ENCODE measurements at regions not wholly inside any gene's neighbourhood (a gene's known extent, or its start where the extent isn't known, plus 50 kb on each side); places are given as distances from the start of the nearest gene placed in this dataset.
"Not testable (repeated sequence)": the region's sequence is repeated elsewhere in the genome, so short reads cannot be mapped to it uniquely, and the experiment has no call there.

DNA sequence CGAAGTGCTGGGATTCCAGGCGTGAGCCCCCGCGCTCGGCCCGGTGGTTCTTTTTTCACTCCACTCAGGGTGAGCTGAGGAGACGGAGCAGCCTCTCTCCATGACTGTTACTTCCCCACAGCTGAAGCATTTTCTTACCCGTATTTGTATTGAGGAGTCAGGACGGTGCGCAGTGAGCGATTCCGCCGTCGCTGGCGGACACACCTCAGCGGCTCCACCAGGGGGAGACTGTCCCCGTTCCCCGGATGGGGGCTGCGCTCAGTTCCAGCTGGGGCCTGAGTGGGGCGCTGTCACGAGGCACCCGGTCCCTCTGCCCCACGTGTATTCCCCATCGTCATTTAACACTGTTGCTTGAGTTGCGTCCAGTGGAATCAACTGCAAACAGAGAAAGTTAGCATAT lies 844.0 kb upstream of the FRG1 start:
- no peak for DNase-seq (ENCODE audit: low read depth)

DNA sequence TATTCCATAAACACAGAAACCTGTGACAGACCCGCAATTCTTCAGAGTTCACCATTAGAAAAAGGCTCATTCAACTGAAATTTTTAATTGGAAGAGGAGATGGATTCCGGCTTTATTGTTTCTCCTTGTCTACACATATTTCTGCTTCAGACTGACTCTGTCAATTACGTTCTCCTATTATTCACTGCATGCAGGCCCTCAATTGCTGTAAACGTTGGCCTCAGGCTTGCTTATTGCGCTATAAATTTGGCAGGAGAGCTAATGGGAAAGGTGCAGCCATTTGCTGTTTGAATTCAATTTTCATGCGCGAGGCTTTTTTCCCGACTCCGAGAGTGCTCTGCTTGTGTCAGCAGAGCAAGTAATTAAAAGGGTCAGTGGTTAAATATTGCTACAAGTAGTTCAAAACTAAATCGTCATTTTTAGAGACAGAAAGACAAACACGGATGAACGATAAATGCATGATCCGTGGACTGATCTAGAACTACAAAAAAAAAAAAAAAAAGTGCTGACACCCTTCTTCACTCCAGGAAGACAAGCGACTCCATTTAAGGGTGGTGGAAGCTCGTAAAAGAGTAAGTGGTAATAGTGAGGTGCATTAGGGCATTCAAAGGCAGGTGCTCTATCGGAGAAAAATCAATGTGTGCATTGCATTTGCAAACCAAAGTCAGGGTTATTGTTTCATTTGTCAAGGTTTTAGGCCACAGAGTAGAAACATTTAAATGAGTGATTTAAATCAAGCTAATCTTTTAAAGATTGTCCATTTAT lies 841.6 kb upstream of the FRG1 start:
- DNase-seq (ENCODE audit: low read depth), result no peak

- DNase-seq (ENCODE audit: low read depth), result no peak
These were observed 827.2 kb upstream of the FRG1 start for GRCh38 chr4:189113389-189113888.

GRCh38 chr4:189117426-189117825 lies 823.2 kb upstream of the FRG1 start:
- no peak for DNase-seq (ENCODE audit: low read depth)

DNA sequence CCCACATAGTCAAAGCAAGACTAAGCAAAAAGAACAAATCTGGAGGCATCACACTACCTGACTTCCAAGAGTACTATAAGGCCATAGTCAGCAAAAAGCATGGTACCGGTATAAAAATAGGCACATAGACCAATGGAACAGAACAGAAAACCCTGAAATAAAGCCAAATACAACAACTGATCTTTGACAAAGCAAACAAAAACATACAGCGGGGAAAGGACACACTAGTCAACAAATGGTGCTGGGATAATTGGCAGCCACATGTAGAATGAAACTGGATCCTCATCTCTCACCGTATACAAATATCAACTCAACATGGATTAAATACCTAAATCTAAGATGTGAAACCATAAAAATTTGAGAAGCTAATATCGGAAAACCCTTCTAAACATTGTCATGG lies 819.3 kb upstream of the FRG1 start:
- no peak for DNase-seq (ENCODE audit: low read depth)

- no peak for DNase-seq (ENCODE audit: low read depth)
These were observed 816.4 kb upstream of the FRG1 start for GRCh38 chr4:189124149-189124758.

DNA sequence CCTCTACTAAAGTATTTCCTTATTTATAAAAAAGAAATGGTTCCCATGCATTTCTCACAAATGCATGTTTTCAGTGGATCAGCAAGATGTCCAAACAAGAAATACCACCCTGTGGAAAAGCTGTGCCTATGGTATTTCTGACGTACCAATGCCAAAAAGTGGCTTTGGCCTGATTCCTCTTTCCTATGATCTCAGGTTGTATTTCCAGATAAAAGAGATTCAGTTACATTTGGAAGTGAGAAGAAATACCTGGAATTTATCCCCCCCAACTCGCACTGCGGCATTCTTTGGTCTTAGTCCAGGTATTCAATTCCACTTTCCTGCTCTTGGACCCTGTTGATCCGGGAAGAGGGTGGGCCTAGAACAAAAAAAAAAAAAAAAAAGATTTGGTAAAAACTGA lies 815.9 kb upstream of the FRG1 start:
- DNase-seq (ENCODE audit: low read depth), result no peak

GRCh38 chr4:189126040-189126439 lies 814.6 kb upstream of the FRG1 start:
- no peak for DNase-seq (ENCODE audit: low read depth)

GRCh38 chr4:189128341-189128740 lies 812.3 kb upstream of the FRG1 start:
- no peak for DNase-seq (ENCODE audit: low read depth)

DNA sequence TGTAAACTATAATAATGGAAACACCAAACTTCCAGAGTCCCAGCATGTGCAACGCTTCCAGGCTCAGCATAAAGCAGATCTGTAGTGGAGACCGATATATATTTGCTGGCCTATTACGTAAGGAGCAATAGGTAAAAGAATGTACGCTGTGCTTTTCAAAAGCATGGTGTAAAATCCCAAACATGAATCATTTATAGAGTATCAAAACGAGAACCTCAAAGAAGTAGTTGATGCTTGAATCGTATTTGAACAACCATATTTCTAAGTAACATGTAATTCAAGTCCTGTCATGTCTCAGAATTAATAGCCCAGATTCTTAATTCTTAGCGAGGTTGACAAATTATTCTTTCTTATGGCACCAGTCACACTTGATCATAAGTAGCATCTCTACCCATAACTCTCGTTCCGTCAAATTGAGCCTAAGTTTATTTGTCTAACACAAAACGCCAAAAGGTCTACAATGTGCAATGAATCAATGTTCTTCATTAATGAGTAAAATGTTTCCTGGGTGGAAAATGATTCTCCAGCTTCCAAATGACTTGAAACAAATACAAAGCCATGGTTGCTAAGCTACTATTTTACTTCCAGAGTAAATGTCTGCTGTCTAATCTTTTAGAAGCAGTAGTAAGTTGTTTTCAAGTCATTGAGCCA lies 811.5 kb upstream of the FRG1 start:
- no peak for DNase-seq (ENCODE audit: low read depth)

GRCh38 chr4:189131118-189131517 lies 809.6 kb upstream of the FRG1 start:
- DNase-seq (ENCODE audit: low read depth), result no peak

DNA sequence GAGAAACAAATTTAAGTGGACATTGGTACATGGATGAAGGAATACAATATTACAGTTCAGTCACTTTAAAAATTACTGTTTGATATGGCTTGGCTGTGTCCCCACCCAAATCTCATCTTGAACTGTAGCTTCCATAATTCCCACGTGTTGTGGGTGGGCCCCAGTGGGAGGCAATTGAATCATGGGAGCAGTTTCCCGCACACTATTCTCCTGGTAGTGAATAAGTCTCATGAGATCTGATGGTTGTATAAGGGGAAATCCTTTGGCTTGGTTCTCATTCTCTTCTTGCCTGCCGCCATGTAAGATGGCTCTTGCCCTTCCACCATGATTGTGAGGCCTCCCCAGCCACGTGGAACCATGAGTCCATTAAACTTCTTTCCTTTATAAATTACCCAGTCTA lies 804.2 kb upstream of the FRG1 start:
- no peak for DNase-seq (ENCODE audit: low read depth)

DNA sequence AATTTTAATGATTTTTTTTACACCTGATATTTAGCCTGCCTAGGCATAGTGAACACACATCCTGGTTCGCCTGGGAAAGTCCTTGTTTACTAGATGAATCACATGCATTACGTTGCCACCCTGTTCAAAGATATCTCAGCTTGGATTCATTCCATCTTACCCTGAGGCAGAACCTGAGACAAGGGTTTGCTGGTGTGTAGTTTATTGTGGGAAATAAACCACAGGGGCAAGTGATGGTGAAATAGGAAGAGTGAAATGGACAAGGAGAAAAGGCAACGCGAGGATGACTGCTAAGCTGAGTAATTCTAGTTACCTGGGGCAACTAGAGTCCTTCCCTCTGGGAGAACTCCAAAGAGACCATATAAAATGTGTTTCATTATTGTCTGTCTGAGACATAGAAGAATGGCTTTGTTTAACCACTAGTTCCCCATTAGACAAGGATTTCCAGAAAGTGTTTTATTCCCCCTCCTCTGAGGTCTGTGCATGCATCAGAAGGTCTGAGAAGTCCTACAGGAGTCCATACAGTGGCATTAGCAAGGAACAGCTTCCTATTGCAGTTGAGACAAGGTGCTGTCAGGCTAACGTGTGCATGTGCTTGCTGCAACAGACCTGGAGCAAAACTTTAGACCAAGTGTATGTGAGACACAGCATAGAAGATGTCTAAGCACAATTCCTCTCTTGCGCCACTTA lies 797.3 kb upstream of the FRG1 start:
- DNase-seq (ENCODE audit: low read depth), result no peak

GRCh38 chr4:189147005-189147929 lies 793.4 kb upstream of the FRG1 start:
- DNase-seq (ENCODE audit: low read depth), result no peak

GRCh38 chr4:189155083-189155482 lies 785.6 kb upstream of the FRG1 start:
- DNase-seq (ENCODE audit: low read depth), result not testable (repeated sequence)

DNA sequence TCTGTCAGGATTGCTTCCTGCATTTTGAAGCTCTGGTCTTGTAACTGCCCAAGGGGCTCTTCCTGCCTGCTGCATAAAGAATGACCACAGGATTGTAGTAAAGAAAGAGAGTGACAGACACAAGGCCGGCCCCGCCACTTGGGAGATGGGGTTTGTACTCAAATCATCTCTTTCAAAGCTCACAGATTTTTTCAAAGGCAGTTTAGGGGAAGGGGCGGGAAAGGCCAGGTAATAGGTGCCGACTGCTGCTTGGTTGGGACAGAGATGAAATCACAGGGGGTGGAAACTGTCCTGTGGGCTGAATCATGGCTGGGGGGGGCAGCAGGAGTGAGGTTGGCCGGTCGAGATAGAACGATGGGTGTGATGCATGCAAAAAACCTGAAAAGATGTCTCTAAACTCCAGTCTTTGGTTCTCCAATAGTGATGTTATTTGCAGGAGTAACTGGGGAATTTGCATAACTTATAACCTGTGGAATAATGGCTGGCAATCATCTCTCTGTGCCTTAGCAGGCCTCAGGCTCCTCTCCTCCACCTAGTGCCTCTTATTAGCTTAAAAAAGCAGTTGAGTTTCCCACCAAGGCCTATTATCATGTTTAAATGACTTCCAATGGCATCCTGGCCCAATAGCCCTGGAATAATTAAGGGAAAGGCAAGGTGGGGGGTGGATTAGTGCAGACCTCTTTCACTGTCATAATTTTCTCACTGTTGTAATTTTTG lies 778.4 kb upstream of the FRG1 start:
- no peak for DNase-seq (ENCODE audit: low read depth)

- DNase-seq (ENCODE audit: low read depth), result no peak
These were observed 777.8 kb upstream of the FRG1 start for GRCh38 chr4:189162888-189163287.

DNA sequence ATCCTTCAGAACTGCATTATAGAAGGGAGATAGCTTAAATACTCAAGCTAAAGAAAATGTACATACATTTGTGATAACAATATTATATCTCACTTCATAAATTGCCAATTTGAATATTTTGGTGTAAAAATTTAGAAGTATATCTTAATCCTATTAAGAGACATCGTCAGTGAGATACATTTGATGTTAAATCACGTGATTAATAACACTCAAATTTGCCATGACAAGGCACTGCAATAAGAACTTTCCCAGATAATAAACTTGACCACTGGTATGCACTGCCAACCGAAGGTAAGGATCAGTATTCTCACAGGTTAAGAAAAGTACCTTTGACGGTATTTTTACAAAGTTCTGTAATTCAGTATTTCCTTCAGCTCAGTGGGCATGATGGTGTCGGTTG lies 764.7 kb upstream of the FRG1 start:
- DNase-seq (ENCODE audit: low read depth), result no peak

GRCh38 chr4:189177130-189177529 lies 763.5 kb upstream of the FRG1 start:
- DNase-seq (ENCODE audit: low read depth), result no peak

DNA sequence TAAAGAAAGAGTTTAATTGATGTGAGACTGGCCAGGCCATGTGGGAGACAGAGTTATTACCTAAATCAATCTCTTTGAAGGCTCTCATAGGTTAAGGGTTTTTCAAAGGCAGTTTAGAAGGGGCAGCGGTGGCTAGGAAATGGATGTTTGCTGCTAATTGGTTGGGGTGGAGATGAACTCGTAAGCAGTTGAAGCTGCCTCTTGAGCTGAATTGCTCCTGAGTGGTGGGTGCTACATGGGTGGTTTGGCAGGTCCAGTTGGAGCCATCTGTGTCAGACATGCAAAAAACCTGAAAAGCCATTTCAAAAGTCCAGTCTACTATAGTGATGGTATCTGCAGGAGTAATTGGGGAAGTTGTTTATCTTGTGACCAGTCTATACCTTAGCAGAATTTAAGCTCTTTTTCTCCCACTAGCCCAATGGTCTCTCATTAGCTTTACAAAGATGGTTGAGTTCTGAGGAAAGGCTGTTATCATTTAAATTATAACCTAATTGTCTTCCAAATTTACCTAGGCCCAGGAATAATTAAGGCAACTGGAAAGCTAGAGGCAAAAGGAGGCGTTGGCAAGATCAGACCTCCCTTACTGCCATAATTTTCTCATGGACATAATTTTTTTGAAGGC lies 762.4 kb upstream of the FRG1 start:
- no peak for DNase-seq (ENCODE audit: low read depth)

All from activated T-cell treated with anti-CD3 and anti-CD28 coated beads for 48 hours (primary cell).